Keratinocyte (primary cell): ENCODE measurements at regions not wholly inside any gene's neighbourhood (a gene's known extent, or its start where the extent isn't known, plus 50 kb on each side); places are given as distances from the start of the nearest gene placed in this dataset.

ENCODE experiments used
- DNase-seq: peaks from one replicate; pipeline ENCODE4 v3.0.0-alpha.2; 2011; ENCODE audit warnings: low read depth, missing footprints, low spot score
- FAIRE-seq: peaks from 2 replicates; lab custom pipeline; 2011; peaks lifted over from hg19 to GRCh38; lab: Jason Lieb, UNC
- H2AFZ ChIP-seq: 2 replicates; pipeline ENCODE4 v1.6.0; 2012; ENCODE audit warnings: low read length, control low read depth, inconsistent platforms; ENCODE audit not compliant: control insufficient read depth
- H3K27ac ChIP-seq: 2 replicates; pipeline ENCODE4 v1.5.1; 2011; ENCODE audit warnings: low read length; ENCODE audit not compliant: control insufficient read depth, insufficient read depth
- H3K27me3 ChIP-seq: 3 replicates; pipeline ENCODE4 v1.6.0; 2011; ENCODE audit warnings: low read length; ENCODE audit not compliant: control insufficient read depth, insufficient read depth; ENCODE audit errors: extremely low read depth
- H3K36me3 ChIP-seq, 2 experiments: 2 replicates in 1 of 2; 3 replicates in 1 of 2; pipeline ENCODE4 v1.5.1; 2011; ENCODE audit warnings: low read length in 2 of 2, mild to moderate bottlenecking in 1 of 2; ENCODE audit not compliant: control insufficient read depth in 2 of 2, insufficient read depth in 2 of 2; ENCODE audit errors: extremely low read depth in 1 of 2
- H3K4me1 ChIP-seq: 3 replicates; pipeline ENCODE4 v1.5.1; 2011; ENCODE audit warnings: low read length; ENCODE audit not compliant: control insufficient read depth, insufficient read depth; ENCODE audit errors: extremely low read depth
- H3K4me2 ChIP-seq: 3 replicates; pipeline ENCODE4 v1.6.0; 2011; ENCODE audit warnings: low read depth, low read length; ENCODE audit not compliant: control insufficient read depth, insufficient read depth; ENCODE audit errors: extremely low read depth
- H3K4me3 ChIP-seq, 3 experiments: fragments of 200-600 bp in 1 of 3; sonication (generic) in 1 of 3; 2 replicates in 2 of 3; 3 replicates in 1 of 3; pipeline ENCODE4 v1.5.1; 2011 to 2016; ENCODE audit warnings: low read length in 3 of 3, mild to moderate bottlenecking in 3 of 3, control low read depth in 2 of 3, inconsistent platforms in 1 of 3, low read depth in 1 of 3, mixed read lengths in 1 of 3, mixed run types in 1 of 3, moderate library complexity in 1 of 3; ENCODE audit not compliant: control insufficient read depth in 2 of 3, insufficient read depth in 2 of 3; ENCODE audit errors: extremely low read depth in 1 of 3
- H3K79me2 ChIP-seq: 2 replicates; pipeline ENCODE4 v1.6.0; 2012; ENCODE audit warnings: low read length; ENCODE audit not compliant: control insufficient read depth, insufficient read depth
- H3K9ac ChIP-seq: 3 replicates; pipeline ENCODE4 v1.6.0; 2011; ENCODE audit warnings: low read length; ENCODE audit not compliant: control insufficient read depth, insufficient read depth; ENCODE audit errors: extremely low read depth
- H3K9me1 ChIP-seq: 3 replicates; pipeline ENCODE4 v1.6.0; 2011; ENCODE audit warnings: low read length; ENCODE audit not compliant: control insufficient read depth, insufficient read depth; ENCODE audit errors: extremely low read depth
- H3K9me3 ChIP-seq: 2 replicates; pipeline ENCODE4 v1.5.1; 2012; ENCODE audit warnings: low read depth, low read length; ENCODE audit not compliant: control insufficient read depth
- H4K20me1 ChIP-seq: 3 replicates; pipeline ENCODE4 v1.6.0; 2011; ENCODE audit warnings: low read length; ENCODE audit not compliant: control insufficient read depth, insufficient read depth; ENCODE audit errors: extremely low read depth
- EZH2 ChIP-seq: IDR thresholded peaks from one replicate; pipeline ENCODE4 v1.6.1; 2012; ENCODE audit warnings: inconsistent platforms, mild to moderate bottlenecking, low read length, moderate library complexity
- dilution Hi-C: fragments of 300-500 bp; cut with MboI; formaldehyde crosslinking; loops from one replicate; pipeline ENCODE4 v1.7.0; 2020; ENCODE audit warnings: low sequenced_read_pairs; ENCODE audit not compliant: extremely low pct_ligation_motif_present
- TF ChIP-seq, protein P1 (sequence below), 3 experiments: IDR thresholded peaks in 1 of 3; conservative IDR thresholded peaks in 1 of 3; optimal IDR thresholded peaks in 1 of 3; 2 replicates in 2 of 3; 3 replicates in 1 of 3; pipeline versions ENCODE3 to v1.5.1; 2011; ENCODE audit warnings: low read length in 3 of 3, mild to moderate bottlenecking in 3 of 3, moderate library complexity in 2 of 3, control low read depth in 1 of 3, inconsistent platforms in 1 of 3; ENCODE audit not compliant: insufficient read depth in 2 of 3; ENCODE audit errors: extremely low read depth in 1 of 3

DNA sequence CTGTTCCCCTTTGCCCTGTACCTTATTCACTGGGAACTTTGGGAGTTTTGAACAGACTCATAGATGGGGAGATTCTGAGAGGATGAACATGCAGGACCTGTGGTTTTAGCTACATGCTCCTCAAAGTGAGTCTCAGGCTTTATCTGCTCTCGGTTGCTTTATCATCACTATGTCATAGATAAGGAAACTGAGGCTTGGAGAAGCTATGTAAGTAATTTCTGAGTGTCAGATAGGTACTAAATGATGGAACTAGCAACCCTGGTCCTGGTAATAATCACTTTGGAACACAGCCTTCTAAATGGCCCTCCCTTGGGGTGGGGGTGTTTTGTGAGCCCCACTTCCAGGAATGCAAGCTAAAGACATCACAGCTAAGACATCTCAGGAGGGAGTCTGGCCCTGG lies 186.2 kb upstream of the MEX3C start:
- dilution Hi-C loops: no loop called here
- H3K4me2 ChIP-seq: no peak overlapping the region
- no peak for FAIRE-seq

DNA sequence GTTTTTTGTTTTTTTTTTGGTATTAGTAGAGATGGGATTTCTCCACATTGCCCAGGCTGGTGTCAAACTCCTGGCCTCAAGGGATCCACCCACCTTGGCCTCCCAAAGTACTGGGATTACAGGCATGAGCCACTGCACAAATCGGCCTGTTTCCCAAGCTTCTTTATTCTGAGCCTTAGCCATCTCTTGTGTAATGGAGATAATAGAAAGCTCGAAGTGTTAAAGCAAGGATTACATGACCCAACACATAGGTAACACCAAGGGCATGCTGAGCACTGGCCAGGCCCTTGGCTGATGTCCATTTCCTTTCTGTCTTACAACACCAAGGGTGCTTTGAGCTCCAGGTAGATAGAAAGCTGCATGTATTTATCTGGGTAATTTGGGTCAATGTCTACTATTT lies 187.8 kb upstream of the MEX3C start:
- FAIRE-seq: no peak
- TF ChIP-seq, protein P1, sequence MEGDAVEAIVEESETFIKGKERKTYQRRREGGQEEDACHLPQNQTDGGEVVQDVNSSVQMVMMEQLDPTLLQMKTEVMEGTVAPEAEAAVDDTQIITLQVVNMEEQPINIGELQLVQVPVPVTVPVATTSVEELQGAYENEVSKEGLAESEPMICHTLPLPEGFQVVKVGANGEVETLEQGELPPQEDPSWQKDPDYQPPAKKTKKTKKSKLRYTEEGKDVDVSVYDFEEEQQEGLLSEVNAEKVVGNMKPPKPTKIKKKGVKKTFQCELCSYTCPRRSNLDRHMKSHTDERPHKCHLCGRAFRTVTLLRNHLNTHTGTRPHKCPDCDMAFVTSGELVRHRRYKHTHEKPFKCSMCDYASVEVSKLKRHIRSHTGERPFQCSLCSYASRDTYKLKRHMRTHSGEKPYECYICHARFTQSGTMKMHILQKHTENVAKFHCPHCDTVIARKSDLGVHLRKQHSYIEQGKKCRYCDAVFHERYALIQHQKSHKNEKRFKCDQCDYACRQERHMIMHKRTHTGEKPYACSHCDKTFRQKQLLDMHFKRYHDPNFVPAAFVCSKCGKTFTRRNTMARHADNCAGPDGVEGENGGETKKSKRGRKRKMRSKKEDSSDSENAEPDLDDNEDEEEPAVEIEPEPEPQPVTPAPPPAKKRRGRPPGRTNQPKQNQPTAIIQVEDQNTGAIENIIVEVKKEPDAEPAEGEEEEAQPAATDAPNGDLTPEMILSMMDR (optimal IDR thresholded peaks at IDR 0.05 in 1 of 3, IDR thresholded peaks at IDR 0.05 in 1 of 3, conservative IDR thresholded peaks at IDR 0.05 in 1 of 3; ENCODE audit: extremely low read depth in 1 of 3, insufficient read depth in 2 of 3, low read length in 3 of 3): no peak
- no peak for TF ChIP-seq EZH2
- dilution Hi-C loops: no loop called here

More for the DNA sequence above, 186.2 kb upstream of the MEX3C start:
- no peaks in the 10 kb centered on the region for H3K79me2 ChIP-seq
- H3K9me1 ChIP-seq: no peaks in the 10 kb centered on the region
- TF ChIP-seq, protein P1 (optimal IDR thresholded peaks at IDR 0.05 in 1 of 3, IDR thresholded peaks at IDR 0.05 in 1 of 3, conservative IDR thresholded peaks at IDR 0.05 in 1 of 3; ENCODE audit: extremely low read depth in 1 of 3, insufficient read depth in 2 of 3, low read length in 3 of 3): no peak
- no peak for TF ChIP-seq EZH2
- no peak overlapping the region for H3K27ac ChIP-seq
- no peak for DNase-seq
- no peaks in the 10 kb centered on the region for H4K20me1 ChIP-seq
- no peaks in the 10 kb centered on the region for H3K4me1 ChIP-seq
- H3K4me3 ChIP-seq: no peak overlapping the region
- H2AFZ ChIP-seq: no peak overlapping the region
- no peak overlapping the region for H3K9ac ChIP-seq
- H3K9me3 ChIP-seq: no peaks in the 10 kb centered on the region
- H3K36me3 ChIP-seq: no peaks in the 10 kb centered on the region
- H3K27me3 ChIP-seq: no peaks in the 10 kb centered on the region

More for the DNA sequence above, 187.8 kb upstream of the MEX3C start:
- no peaks in the 10 kb centered on the region for H4K20me1 ChIP-seq
- no peaks in the 10 kb centered on the region for H3K27me3 ChIP-seq
- H3K9me3 ChIP-seq: no peaks in the 10 kb centered on the region
- no peaks in the 10 kb centered on the region for H3K36me3 ChIP-seq
- no peak overlapping the region for H3K9ac ChIP-seq
- H3K27ac ChIP-seq: no peak overlapping the region
- no peak for DNase-seq
- H3K9me1 ChIP-seq: no peaks in the 10 kb centered on the region
- no peak overlapping the region for H3K4me3 ChIP-seq
- H3K79me2 ChIP-seq: no peaks in the 10 kb centered on the region
- no peak overlapping the region for H3K4me2 ChIP-seq
- H3K4me1 ChIP-seq: no peaks in the 10 kb centered on the region
- H2AFZ ChIP-seq: no peak overlapping the region
